WI38 (cell line): ENCODE measurements at regions not wholly inside any gene's neighbourhood (a gene's known extent, or its start where the extent isn't known, plus 50 kb on each side); places are given as distances from the start of the nearest gene placed in this dataset.
A peak's percentile ranks its signal among the peaks of the same experiment; 100 is the strongest.
"Not testable (repeated sequence)": the region's sequence is repeated elsewhere in the genome, so short reads cannot be mapped to it uniquely, and the experiment has no call there.

Experiments
- H3K4me3 ChIP-seq: 2 replicates; pipeline ENCODE4 v1.5.1; 2011; ENCODE audit warnings: low read depth, mild to moderate bottlenecking, control low read depth, low read length
- TF ChIP-seq, protein P1 (sequence below): IDR thresholded peaks from 2 replicates; pipeline ENCODE4 v1.5.1; 2012; ENCODE audit warnings: low read depth, mild to moderate bottlenecking, control low read depth, low read length

DNA sequence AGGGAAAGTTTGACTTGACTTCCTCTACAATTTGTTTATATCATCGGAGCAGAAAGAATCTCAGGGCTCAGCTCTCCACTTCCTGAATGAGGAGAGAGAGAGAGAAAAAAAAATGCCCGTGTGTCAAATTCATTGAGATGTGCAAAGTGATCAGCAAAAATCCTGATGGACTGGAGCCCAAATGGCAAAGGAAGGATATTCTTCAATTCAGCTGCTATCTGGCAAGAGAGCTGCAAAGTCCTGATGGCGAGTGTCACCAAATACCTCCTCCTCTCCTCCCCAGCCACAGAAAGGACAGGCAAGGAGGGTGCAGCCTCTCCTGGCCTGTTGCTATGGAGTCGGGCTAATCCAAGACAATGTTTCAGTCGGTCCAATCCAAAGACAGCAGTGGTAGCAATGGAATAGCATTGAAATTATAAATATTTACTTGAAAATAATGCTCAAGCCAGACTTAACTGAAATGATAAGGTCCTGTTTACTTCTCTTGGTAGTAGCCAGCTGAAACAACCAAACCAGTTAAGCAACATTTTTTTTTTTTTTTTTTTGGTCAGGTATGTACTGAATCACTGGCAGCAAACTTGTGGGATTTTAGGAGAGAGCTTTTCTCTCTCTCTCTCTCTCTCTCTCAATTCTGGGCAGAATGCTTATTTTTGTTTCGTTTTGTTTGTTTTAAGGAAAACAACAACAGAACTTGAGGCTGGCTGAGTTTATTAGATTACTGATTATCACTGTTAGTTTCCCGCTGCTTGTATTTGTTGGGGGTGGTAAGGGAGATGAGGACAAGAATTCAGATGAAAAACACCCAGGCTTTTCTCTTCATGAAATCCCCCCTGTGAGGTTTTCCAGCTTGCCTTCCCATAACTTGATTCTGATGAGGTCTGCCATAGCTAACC is 204.2 kb downstream of the BCAS1 start:
- peak overlapping the region; percentile 18 for H3K4me3 ChIP-seq
- TF ChIP-seq, protein P1, sequence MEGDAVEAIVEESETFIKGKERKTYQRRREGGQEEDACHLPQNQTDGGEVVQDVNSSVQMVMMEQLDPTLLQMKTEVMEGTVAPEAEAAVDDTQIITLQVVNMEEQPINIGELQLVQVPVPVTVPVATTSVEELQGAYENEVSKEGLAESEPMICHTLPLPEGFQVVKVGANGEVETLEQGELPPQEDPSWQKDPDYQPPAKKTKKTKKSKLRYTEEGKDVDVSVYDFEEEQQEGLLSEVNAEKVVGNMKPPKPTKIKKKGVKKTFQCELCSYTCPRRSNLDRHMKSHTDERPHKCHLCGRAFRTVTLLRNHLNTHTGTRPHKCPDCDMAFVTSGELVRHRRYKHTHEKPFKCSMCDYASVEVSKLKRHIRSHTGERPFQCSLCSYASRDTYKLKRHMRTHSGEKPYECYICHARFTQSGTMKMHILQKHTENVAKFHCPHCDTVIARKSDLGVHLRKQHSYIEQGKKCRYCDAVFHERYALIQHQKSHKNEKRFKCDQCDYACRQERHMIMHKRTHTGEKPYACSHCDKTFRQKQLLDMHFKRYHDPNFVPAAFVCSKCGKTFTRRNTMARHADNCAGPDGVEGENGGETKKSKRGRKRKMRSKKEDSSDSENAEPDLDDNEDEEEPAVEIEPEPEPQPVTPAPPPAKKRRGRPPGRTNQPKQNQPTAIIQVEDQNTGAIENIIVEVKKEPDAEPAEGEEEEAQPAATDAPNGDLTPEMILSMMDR = no peak

DNA sequence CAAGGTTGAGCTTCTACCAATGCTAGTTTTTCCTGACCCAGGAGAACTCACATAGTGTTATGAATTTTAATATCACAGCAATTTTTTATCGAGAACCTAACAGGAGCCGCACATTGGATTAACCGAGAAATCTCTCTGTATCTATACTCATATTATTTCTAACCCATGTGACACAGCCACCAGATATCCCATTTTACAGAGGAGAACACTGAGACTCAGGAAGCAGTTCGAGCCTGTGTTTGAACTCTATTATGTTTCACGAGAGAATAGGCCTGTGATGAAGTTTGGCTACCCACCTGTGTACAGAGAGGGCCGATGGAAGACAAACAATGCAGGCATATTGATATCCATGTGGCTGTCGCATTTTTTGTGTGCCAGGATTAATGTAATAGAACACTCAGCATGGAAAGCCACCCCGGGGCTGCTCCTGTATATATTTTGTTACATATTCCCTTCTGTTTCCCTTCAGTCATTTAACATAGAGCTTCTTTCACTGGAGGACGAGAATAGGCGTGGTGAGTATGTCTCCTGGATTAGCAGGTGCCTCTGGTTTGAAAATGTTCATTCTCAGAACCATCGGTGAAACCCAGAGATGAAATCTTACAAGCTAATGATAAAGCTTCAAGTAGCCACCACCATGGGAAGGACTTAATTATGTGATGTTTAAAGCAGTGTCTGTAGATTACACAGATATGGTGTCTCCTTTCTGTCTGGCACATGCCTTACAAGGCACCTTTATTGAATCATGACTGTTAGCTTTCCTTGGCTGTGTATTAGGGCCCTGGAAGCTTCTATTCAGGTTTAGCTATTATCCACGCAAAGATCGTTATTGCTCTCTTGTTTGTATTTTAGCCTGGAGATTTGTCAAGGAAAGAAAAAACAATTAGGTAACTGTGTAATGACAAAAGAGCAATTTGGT is 205.4 kb downstream of the BCAS1 start:
- H3K4me3 ChIP-seq = not testable (repeated sequence)

DNA sequence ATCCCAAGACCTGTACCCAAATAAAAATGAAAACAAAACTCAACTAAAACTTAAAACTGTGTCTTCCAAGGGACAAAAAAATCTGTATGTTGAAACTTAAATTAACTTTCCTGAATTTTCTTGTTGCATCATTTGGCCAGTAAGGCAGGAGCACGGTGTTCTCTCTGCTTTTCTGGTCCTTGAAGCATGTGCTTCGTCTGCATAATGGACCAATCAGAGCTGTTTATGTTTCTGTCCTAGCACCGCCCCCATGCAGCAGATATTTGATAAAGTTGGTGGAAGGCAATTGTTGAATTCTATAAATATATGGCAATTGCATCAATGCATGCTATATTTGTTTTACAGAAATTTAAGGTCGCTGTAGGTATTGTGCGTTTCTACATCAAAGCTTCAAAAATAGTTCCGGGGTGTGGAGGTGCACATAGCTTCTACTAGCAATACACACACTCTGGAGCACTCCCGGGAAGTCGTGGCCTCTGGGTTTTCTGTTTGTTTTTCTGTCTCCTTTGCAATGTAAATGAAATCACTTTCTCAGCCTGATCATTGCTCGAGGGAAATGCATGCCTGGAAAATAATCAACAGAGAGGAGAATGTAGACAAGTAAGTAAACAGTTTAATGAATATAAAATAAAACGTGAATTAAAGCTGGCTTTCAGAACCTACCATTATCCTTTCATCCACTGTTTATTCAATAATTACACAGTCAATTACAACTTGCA is 206.3 kb downstream of the BCAS1 start:
- not testable (repeated sequence) for H3K4me3 ChIP-seq

DNA sequence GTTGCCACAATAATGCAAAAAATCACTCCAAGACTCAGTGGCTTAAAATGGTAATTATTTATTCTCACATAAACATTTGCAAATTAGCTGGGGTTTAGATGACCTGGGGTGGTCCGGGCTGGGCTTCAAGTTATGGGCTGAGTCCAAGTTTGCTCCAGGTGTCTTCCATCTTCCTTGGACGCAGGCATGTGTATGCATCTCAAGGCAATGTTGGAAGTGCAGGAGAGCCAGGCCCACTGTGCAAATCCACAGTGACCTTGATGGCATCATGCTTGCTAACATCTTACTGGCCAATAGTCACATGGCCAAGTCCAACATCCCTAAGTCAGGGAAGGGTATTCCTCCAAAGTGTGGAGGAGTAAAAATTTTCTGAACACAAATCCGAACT is 206.9 kb downstream of the BCAS1 start:
- not testable (repeated sequence) for H3K4me3 ChIP-seq

DNA sequence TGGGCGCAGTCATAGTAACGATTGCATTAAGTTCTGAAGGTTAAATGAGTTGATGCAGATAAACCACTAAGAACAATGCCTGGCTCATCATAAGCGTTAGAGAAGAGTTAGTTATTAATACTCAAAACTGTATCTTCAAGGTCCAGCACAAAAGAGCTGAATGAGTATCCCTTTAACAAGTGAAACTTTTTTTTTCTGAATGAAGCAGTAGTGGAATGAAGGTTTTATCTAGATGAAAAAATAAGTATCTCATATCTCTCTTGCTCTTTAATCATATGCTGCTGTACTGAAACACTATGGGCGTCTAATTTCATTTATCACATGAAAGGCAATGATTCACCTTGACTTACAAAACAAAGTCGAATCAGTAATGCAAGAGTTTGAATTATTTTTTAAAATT is 207.4 kb downstream of the BCAS1 start:
- not testable (repeated sequence) for H3K4me3 ChIP-seq

DNA sequence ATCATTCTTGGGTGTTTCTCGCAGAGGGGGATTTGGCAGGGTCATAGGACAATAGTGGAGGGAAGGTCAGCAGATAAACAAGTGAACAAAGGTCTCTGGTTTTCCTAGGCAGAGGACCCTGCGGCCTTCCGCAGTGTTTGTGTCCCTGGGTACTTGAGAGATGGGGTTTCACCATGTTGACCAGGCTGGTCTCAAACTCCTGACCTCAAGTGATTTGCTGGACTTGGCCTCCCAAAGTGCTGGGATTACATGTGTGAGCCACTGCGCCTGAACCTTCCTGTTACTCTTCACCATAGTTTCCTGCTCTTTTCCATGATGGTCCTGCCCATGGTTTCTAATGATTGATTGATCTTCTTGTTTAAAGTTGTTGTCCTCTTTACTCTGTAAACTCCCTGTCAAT is 207.9 kb downstream of the BCAS1 start:
- not testable (repeated sequence) for H3K4me3 ChIP-seq

DNA sequence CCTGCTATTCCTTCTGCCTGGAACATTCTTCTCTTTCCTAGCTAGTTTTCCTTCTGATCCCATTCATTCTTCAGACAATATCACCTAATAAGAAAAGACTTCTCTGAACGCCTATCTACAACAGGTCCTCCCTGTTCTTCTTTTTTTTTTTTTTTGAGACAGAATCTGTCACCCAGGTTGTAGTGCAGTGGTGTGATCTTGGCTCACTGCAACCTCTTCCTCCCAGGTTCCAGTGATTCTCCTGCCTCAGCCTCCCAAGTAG is 208.3 kb downstream of the BCAS1 start:
- H3K4me3 ChIP-seq = not testable (repeated sequence)

DNA sequence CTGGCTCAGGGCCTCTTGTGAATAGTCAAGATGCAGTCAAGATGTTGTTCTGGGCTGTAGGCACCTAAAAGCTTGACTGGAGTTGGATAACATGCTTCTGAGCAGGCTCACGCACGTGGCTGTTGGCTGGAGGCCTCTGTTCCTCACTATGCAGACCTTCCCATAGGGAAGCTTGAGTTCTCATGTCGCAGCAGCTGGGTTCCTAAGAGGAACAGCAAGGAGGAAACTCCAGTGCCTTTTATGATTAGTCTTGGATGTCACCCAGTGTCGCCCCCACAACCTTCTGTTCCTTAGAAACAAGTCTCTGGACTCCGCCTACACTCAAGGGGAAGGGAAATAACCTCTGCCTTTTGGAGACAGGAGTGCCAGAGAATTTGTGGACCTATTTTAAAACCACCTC is 210.7 kb downstream of the BCAS1 start:
- no peak overlapping the region for H3K4me3 ChIP-seq
- TF ChIP-seq, protein P1 = no peak

DNA sequence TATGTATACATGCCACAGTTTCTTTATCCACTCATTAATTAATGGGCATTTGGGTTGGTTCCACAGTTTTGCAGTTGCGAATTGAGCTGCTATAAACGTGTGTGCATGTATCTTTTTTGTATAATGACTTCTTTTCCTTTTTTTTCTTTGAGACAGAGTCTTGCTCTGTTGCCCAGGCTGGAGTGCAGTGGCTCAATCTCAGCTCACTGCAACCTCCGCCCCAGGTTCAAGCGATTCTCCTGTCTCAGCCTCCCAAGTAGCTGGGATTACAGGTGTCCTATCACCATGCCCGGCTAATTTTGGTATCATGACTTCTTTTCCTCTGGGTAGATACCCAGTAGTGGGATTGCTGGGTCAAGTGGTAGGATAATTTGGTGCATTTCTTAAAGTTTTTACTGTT is 211.4 kb downstream of the BCAS1 start:
- not testable (repeated sequence) for H3K4me3 ChIP-seq

DNA sequence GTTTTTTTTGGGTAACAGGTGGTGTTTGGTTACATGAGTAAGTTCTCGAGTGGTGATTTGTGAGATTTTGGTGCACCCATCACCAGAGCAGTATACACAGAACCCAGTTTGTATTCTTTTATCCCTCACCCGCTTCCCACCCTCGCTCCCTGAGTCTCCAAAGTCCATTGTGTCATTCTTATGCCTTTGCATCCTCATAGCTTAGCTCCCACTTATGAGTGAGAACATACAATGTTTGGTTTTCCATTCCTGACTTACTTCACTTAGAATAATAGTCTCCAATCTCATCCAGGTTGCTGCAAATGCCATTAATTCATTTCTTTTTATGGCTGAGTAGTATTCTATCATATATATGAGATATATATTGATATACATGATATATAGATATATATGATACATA is 211.9 kb downstream of the BCAS1 start:
- H3K4me3 ChIP-seq = not testable (repeated sequence)

DNA sequence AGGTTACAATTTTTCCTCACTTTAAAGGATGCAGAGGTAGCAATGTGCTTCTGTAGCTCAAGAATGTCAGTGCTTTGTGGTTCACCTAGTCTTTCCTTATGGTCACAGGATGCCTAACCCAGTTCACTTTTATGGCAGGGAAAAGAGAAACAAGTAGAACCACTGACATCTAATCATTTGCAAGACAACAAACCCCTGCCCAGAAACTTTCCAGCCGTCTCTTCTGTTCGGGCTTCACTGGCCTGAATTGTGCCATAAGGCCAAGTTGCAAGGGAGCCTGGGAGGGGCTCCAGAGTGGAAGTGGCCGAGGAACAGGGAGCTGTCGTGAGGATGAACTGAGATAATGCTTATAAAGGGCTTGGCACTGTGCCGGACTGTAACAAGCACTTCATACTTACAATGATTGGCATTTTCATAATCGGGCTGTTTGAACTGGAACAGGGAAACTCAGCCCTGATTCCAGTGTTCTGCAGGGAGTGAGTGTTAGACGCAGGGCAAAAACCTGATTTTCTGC is 212.6 kb downstream of the BCAS1 start:
- TF ChIP-seq, protein P1 = no peak

More for the DNA sequence above, 212.6 kb downstream of the BCAS1 start:
- no peak overlapping the region for H3K4me3 ChIP-seq
